ENCODE measurements at regions not wholly inside any gene's neighbourhood (a gene's known extent, or its start where the extent isn't known, plus 50 kb on each side); places are given as distances from the start of the nearest gene placed in this dataset.

DNA sequence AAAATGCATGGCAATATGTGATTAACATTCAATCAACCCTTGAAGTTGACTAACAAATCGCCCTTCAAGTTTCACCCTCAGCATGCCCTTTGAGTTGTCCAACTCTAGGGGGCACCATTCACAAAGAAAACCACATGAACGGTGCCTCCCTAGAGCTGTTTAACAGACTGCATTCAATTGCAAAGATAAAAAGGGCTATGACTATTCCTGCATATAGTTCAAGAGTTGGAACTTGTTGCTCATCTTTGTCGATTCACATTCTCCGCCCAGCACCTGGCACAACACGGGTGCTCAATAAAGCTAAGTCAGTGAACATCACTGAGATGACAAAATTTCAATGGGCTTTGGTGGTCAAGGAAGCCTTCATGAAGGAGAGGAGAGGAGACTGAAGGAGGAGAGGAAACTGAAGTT lies 69.6 kb upstream of the SLC30A5 start:
- 56 to 63% (median 59%) methylated on average over 5 of the region's 5 CpGs for WGBS, 5 donors
- H3K4me1 ChIP-seq, result no peaks in the 10 kb centered on the region
- intact Hi-C loops (cut with DNase I; ENCODE audit: low total_unique reads), result no loop called here
- H3K4me3 ChIP-seq, result no peak overlapping the region
- no peak for TF ChIP-seq POLR2AphosphoS5 (IDR thresholded peaks at IDR 0.05)
- TF ChIP-seq, protein P1, sequence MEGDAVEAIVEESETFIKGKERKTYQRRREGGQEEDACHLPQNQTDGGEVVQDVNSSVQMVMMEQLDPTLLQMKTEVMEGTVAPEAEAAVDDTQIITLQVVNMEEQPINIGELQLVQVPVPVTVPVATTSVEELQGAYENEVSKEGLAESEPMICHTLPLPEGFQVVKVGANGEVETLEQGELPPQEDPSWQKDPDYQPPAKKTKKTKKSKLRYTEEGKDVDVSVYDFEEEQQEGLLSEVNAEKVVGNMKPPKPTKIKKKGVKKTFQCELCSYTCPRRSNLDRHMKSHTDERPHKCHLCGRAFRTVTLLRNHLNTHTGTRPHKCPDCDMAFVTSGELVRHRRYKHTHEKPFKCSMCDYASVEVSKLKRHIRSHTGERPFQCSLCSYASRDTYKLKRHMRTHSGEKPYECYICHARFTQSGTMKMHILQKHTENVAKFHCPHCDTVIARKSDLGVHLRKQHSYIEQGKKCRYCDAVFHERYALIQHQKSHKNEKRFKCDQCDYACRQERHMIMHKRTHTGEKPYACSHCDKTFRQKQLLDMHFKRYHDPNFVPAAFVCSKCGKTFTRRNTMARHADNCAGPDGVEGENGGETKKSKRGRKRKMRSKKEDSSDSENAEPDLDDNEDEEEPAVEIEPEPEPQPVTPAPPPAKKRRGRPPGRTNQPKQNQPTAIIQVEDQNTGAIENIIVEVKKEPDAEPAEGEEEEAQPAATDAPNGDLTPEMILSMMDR (IDR thresholded peaks at IDR 0.05 in 8 of 11, conservative IDR thresholded peaks at IDR 0.05 in 3 of 11), result peak in 7 of 11 experiments; percentile 6 to 55 (median 41)
- H3K36me3 ChIP-seq, result no peaks in the 10 kb centered on the region
- H3K27ac ChIP-seq, result no peak overlapping the region
- no peaks in the 10 kb centered on the region for H3K27me3 ChIP-seq (replicated peaks in 1 of 7)
- H3K9me3 ChIP-seq, result no peaks in the 10 kb centered on the region
- DNase-seq, result no peak

DNA sequence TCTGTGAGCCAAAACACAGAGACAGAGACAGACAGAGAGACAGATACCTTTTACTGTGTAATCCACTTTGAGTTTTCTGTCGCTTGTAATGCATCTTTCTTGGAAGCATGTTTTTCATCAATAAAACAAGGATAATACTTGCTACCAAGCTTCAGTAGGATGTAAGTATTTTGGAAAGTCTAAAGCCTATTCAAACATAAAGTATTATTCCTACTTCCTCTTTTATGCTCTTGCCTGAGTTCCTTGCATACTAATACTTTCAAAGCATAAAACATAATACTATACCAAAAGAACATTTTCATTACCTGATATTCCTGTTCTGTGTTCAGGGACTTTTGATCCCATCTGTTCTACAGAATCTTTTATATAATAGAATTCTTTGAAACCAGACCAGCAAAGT lies 64.5 kb upstream of the SLC30A5 start:
- TF ChIP-seq POLR2AphosphoS5 (IDR thresholded peaks at IDR 0.05) (no peak), POLR2A (IDR thresholded peaks at IDR 0.05) (no peak)
- TF ChIP-seq, protein P1 (IDR thresholded peaks at IDR 0.05 in 8 of 11, conservative IDR thresholded peaks at IDR 0.05 in 3 of 11), result no peak
- Histone ChIP-seq H3K4me1 (no peaks in the 10 kb centered on the region), H3K4me3 (no peak overlapping the region), H3K9me3 (no peaks in the 10 kb centered on the region), H3K36me3 (no peaks in the 10 kb centered on the region), H3K27me3 (replicated peaks in 1 of 7) (no peaks in the 10 kb centered on the region), H3K27ac (no peak overlapping the region)
- DNase-seq, result no peak
- intact Hi-C loops (cut with DNase I; ENCODE audit: low total_unique reads), result no loop called here
- WGBS, 5 donors, result 91 to 100% (median 100%) methylated on average over 1 of the region's 1 CpG

DNA sequence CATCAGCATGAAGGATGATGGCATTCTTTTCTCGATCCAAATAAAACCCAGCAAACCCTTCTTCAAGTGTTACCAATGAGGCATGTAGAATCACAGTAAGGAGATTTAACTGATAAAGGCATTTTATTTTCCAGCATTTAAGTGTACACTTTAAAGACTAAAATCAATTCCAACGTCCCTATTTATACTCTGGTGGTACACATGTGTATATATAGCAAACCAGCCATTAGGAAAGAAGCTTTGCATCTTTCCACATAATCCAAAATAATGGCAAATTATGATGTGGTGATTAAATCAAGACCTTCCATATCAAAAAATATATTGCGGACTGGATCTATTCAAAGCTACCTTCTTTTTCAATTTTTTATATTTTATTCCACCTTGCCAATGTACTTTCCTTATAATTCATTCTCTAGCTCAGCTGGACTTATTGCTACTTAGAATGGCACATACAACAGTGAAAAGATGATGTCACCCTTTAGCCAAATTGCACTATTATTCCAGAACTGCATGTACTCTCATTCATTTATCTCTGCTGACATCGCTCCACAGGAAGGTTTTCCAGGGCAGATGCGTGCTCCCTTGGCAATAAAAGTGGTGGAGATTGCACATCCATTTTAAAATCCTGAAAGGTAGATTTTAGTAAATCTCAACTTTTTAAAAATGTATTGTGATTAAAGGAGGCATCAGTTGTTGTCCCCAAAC lies 63.3 kb upstream of the SLC30A5 start:
- Histone ChIP-seq H3K9me3 (no peaks in the 10 kb centered on the region), H3K27ac (no peak overlapping the region), H3K27me3 (replicated peaks in 1 of 7) (no peaks in the 10 kb centered on the region), H3K36me3 (no peaks in the 10 kb centered on the region), H3K4me3 (no peak overlapping the region), H3K4me1 (no peaks in the 10 kb centered on the region)
- intact Hi-C loops (cut with DNase I; ENCODE audit: low total_unique reads), result no loop called here
- TF ChIP-seq POLR2AphosphoS5 (IDR thresholded peaks at IDR 0.05), result no peak
- TF ChIP-seq, protein P1 (IDR thresholded peaks at IDR 0.05 in 8 of 11, conservative IDR thresholded peaks at IDR 0.05 in 3 of 11), result no peak
- TF ChIP-seq POLR2A (IDR thresholded peaks at IDR 0.05), result no peak
- no peak for DNase-seq
- WGBS, 5 donors, result 76 to 87% (median 82%) methylated on average over 5 of the region's 5 CpGs

DNA sequence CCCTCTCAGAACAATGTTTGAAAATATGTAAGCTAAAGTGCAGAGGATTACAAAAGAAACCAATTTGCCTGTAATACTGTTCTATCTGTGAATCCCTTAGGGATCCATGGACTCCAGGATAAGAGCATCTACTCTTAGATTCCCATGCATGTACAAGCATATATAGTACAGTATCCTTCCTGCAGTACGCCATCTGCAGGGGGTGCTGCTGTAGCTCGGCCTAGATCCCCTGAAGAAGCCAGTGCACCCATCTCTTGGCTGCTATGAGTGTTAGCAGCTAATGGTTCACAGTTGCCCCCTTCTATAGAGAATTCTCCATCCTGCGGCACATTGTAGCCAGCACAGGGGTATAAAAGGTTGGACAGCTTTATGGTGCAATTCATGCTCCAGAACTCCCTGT lies 61.8 kb upstream of the SLC30A5 start:
- Histone ChIP-seq H3K9me3 (no peaks in the 10 kb centered on the region), H3K4me3 (no peak overlapping the region), H3K27me3 (replicated peaks in 1 of 7) (no peaks in the 10 kb centered on the region), H3K36me3 (no peaks in the 10 kb centered on the region), H3K27ac (no peak overlapping the region), H3K4me1 (no peaks in the 10 kb centered on the region)
- intact Hi-C loops (cut with DNase I; ENCODE audit: low total_unique reads), result no loop called here
- TF ChIP-seq POLR2AphosphoS5 (IDR thresholded peaks at IDR 0.05), result no peak
- TF ChIP-seq, protein P1 (IDR thresholded peaks at IDR 0.05 in 8 of 11, conservative IDR thresholded peaks at IDR 0.05 in 3 of 11), result no peak
- TF ChIP-seq POLR2A (IDR thresholded peaks at IDR 0.05), result no peak
- DNase-seq, result no peak
- WGBS, 5 donors, result 89 to 93% (median 89%) methylated on average over 3 of the region's 3 CpGs
